Sigmoid colon (tissue), 6 donors: ENCODE measurements at regions not wholly inside any gene's neighbourhood (a gene's known extent, or its start where the extent isn't known, plus 50 kb on each side); places are given as distances from the start of the nearest gene placed in this dataset.

Experiments
- DNase-seq: peaks from one replicate; pipeline ENCODE4 v3.0.0-alpha.2; 2019
- H3K27ac ChIP-seq, 4 donors: fragments of 200-600 bp; sonication (generic); one replicate each; pipeline ENCODE4 v1.5.1; 2016 to 2019; ENCODE audit warnings: mild to moderate bottlenecking in 1 of 4
- H3K27me3 ChIP-seq, 3 donors: fragments of 200-600 bp; sonication (generic); one replicate each; pipeline ENCODE4 v1.5.1; 2019; ENCODE audit warnings: mild to moderate bottlenecking in 1 of 3
- H3K36me3 ChIP-seq, 4 donors: fragments of 200-600 bp; sonication (generic); one replicate each; pipeline ENCODE4 v1.5.1; 2016 to 2019
- H3K4me1 ChIP-seq, 4 donors: fragments of 200-600 bp; sonication (generic); one replicate each; pipeline ENCODE4 v1.5.1; 2017 to 2019
- H3K4me3 ChIP-seq, 4 donors: fragments of 200-600 bp; sonication (generic); one replicate each; pipeline ENCODE4 v1.5.1; 2017 to 2019; ENCODE audit warnings: mild to moderate bottlenecking in 2 of 4, moderate library complexity in 1 of 4
- H3K9me3 ChIP-seq, 4 donors: fragments of 200-600 bp in 3 of 4; sonication (generic) in 3 of 4; one replicate each; pipeline versions ENCODE4 v1.5.1 to v1.6.1; 2013 to 2019
- EP300 ChIP-seq, 4 donors: sonication (generic); formaldehyde crosslinking; IDR thresholded peaks; one replicate each; pipeline ENCODE4 v1.6.1; 2017; ENCODE audit warnings: antibody characterized with exemption in 4 of 4
- POLR2A ChIP-seq, 2 donors: fragments of 450-650 bp; IDR thresholded peaks; one replicate each; pipeline ENCODE4 v1.6.1; 2016; ENCODE audit warnings: antibody characterized with exemption in 2 of 2, mild to moderate bottlenecking in 2 of 2, moderate library complexity in 2 of 2
- POLR2AphosphoS5 ChIP-seq, 4 donors: sonication (generic); formaldehyde crosslinking; IDR thresholded peaks; one replicate each; pipeline ENCODE4 v1.6.1; 2017; ENCODE audit warnings: antibody characterized with exemption in 4 of 4
- WGBS, 2 donors: extraction: QIAGEN DNeasy Blood & Tissue Kit; methylation state at CpG; one replicate each; pipeline ENCODE4 v1.1.7; 2013; 5-methylcytosine and 5-hydroxymethylcytosine counted together
- intact Hi-C: fragments of 100-400 bp; cut with DNase I; formaldehyde crosslinking; loops from one replicate; pipeline ENCODE4 v1.15.1; 2023
- TF ChIP-seq, protein P1 (sequence below), 4 experiments: fragments of 450-650 bp in 3 of 4; fragments of 200-600 bp in 1 of 4; IDR thresholded peaks; one replicate each; pipeline ENCODE4 v1.5.1; 2016 to 2019; ENCODE audit warnings: antibody characterized with exemption in 4 of 4, mild to moderate bottlenecking in 3 of 4, moderate library complexity in 2 of 4
- donor health status: healthy with polysubstance abuse.
- donor health status: healthy.

DNA sequence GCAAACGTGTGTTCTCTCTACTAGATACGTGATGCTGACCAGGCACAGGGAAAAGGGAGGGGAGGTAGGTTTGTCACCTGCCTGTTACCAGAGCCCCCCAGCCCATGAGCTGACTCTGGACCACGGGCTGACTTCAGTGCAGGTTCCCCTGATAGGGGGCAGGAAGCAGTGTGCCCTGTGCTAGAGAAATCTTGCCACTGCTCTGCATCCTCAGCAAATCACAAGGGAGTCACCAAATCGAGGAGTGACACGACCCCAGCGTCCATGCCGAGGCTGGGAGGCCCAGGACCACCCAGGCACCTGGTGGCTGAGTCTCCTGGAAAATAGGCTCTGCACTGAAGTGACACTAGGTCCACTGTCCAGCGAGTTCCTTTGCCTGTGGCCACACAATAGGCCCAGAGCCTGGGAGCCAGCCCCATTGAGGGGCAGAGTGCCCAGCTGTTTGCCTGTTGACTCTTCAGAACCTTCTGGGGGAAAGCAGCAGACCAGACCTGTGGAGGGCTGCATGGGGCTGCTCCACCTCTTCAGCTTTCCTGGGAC, 99.3 kb downstream of the CTTN start:
- DNase-seq = peak; percentile 41
- 74 to 84% methylated on average over 8 of the region's 8 CpGs for WGBS, 2 donors
- Histone ChIP-seq H3K27ac (no peak overlapping the region), H3K36me3 (no peaks in the 10 kb centered on the region), H3K4me3 (no peak overlapping the region), H3K4me1 (no peaks in the 10 kb centered on the region), H3K27me3 (no peaks in the 10 kb centered on the region), H3K9me3 (no peaks in the 10 kb centered on the region)
- intact Hi-C loops = no loop called here
- TF ChIP-seq EP300 (IDR thresholded peaks at IDR 0.05) (no peak), POLR2AphosphoS5 (IDR thresholded peaks at IDR 0.05) (no peak), POLR2A (IDR thresholded peaks at IDR 0.05) (no peak)
- TF ChIP-seq, protein P1, sequence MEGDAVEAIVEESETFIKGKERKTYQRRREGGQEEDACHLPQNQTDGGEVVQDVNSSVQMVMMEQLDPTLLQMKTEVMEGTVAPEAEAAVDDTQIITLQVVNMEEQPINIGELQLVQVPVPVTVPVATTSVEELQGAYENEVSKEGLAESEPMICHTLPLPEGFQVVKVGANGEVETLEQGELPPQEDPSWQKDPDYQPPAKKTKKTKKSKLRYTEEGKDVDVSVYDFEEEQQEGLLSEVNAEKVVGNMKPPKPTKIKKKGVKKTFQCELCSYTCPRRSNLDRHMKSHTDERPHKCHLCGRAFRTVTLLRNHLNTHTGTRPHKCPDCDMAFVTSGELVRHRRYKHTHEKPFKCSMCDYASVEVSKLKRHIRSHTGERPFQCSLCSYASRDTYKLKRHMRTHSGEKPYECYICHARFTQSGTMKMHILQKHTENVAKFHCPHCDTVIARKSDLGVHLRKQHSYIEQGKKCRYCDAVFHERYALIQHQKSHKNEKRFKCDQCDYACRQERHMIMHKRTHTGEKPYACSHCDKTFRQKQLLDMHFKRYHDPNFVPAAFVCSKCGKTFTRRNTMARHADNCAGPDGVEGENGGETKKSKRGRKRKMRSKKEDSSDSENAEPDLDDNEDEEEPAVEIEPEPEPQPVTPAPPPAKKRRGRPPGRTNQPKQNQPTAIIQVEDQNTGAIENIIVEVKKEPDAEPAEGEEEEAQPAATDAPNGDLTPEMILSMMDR (IDR thresholded peaks at IDR 0.05) = no peak

DNA sequence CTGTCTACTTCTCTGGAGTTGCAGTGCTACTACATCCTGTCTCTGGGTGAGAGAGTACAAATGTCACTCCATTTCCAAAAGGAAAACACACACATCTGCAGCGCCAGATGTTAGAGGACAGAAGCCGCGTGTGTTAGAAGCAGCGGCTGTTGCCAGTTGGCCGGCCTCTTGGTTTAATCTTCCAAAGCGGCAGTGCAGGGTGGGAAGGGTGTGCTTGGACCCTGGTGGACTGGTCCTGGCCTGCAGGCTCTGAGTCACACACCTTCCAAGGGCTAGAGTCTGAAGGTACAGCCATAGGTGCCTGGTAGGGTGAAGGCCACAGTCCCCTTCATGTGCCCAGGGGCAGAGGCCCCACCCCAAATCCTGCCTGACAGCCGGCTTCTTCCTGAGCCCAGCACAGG, 99.8 kb downstream of the CTTN start:
- DNase-seq = peak; percentile 39
- intact Hi-C loops = no loop called here
- WGBS, 2 donors = 81 to 83% methylated on average over 7 of the region's 7 CpGs
- H3K27me3 ChIP-seq = no peaks in the 10 kb centered on the region
- no peak overlapping the region for H3K27ac ChIP-seq
- H3K4me1 ChIP-seq = no peaks in the 10 kb centered on the region
- TF ChIP-seq EP300 (IDR thresholded peaks at IDR 0.05) = no peak
- TF ChIP-seq, protein P1 (IDR thresholded peaks at IDR 0.05) = no peak
- no peak for TF ChIP-seq POLR2A (IDR thresholded peaks at IDR 0.05)
- TF ChIP-seq POLR2AphosphoS5 (IDR thresholded peaks at IDR 0.05) = no peak
- H3K9me3 ChIP-seq = no peaks in the 10 kb centered on the region
- H3K36me3 ChIP-seq = no peaks in the 10 kb centered on the region
- H3K4me3 ChIP-seq = no peak overlapping the region

DNA sequence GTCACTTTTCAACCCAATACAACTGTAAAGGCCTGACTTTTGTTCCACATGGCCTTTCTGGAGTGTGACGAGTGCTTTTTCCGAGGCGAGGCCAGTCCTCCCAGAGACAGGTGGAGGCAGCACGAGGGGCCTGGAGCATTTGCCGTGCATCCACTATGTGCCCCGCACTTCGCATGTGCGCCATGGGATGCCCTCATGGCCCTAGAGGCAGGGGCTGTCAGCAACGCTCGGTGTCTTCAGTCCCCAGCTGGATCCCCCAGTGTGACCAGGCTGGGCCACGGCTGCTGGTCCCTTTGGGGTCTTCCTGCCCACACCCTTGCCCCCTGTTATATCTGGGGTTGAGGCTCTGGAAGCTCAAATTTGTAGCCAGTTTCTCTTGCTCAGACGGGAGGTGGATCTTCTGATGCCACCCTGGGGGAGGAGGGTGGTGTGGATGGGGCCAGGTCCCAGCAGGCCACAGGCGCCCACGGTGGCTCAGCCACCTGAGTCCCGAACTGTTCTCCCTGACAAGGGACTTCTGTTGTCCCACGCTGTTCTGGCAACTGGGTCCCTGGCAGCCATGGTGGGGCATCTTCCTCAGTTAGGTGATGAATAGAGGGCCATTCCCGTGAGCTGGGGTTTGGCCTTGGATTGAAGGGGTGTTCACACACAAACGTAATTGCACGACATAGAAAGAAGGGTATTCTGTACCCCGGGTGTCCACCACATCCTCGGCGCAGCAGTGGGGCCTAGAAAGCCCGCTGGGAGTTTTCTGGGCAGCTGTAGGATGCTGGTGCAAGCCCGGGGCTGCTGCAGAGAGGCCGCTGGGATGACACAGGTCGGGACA, 100.9 kb downstream of the CTTN start:
- TF ChIP-seq POLR2A (IDR thresholded peaks at IDR 0.05) (no peak), EP300 (IDR thresholded peaks at IDR 0.05) (no peak), POLR2AphosphoS5 (IDR thresholded peaks at IDR 0.05) (no peak)
- TF ChIP-seq, protein P1 (IDR thresholded peaks at IDR 0.05) = no peak
- Histone ChIP-seq H3K4me1 (no peaks in the 10 kb centered on the region), H3K27me3 (no peaks in the 10 kb centered on the region), H3K9me3 (no peaks in the 10 kb centered on the region), H3K27ac (no peak overlapping the region), H3K36me3 (no peaks in the 10 kb centered on the region), H3K4me3 (no peak overlapping the region)
- intact Hi-C loops = no loop called here
- 93 to 94% methylated on average over 26 of the region's 26 CpGs for WGBS, 2 donors
- DNase-seq = peak; percentile 44

DNA sequence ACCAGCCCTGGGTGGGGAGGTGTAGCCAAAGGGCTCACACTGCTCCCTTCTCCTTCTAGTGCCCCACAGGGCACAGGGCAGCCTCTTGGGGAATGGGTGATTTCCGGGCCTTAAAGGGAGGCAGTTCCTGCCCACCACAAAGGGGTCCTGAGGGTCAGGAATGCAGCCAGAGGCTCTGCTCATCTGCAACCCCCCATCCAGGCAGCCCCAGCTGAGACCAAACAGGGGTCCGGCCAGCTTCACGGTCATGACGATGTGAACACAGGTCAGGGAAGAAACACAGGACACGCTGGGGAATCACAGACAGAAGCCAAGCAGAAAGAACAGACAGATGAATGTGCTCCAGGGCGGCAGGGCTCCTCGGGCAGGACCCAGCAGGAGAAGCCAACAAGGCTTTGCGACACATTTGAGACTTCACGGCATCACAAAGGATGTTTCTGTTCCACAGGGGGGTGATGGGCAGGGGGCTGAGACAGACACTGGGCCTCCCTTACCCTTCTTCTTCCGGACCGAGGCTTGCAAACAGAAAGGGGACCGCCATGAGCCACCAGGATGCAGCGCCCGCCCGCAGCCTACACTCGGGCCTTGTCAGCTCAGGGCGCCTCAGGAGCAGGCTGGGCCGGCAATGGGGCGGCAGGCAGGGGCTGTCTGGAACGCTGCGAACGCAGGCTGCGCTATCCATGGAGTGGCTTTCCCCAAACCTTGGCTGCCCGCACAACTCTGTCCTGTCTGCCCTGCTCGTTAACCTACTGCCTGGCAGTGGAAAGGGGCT, 101.9 kb downstream of the CTTN start:
- Histone ChIP-seq H3K4me1 (no peaks in the 10 kb centered on the region), H3K27ac (no peak overlapping the region), H3K27me3 (no peaks in the 10 kb centered on the region), H3K4me3 (no peak overlapping the region), H3K36me3 (no peaks in the 10 kb centered on the region), H3K9me3 (no peaks in the 10 kb centered on the region)
- 95% methylated on average over 25 of the region's 25 CpGs for WGBS, 2 donors
- intact Hi-C loops = no loop called here
- peak; percentile 53 for DNase-seq
- TF ChIP-seq EP300 (IDR thresholded peaks at IDR 0.05) (no peak), POLR2AphosphoS5 (IDR thresholded peaks at IDR 0.05) (no peak), POLR2A (IDR thresholded peaks at IDR 0.05) (no peak)
- TF ChIP-seq, protein P1 (IDR thresholded peaks at IDR 0.05) = no peak
